ENCODE measurements at regions not wholly inside any gene's neighbourhood (a gene's known extent, or its start where the extent isn't known, plus 50 kb on each side); places are given as distances from the start of the nearest gene placed in this dataset.

- H3K36me3 Mint-ChIP-seq (ENCODE audit: low read depth), result no peaks in the 10 kb centered on the region
- DNase-seq, result no peak
- no peaks in the 10 kb centered on the region for H3K4me1 Mint-ChIP-seq
- no peak overlapping the region for H3K27ac Mint-ChIP-seq
- peaks cover 5% of the 10 kb centered on the region for H3K27me3 Mint-ChIP-seq (ENCODE audit: low read depth, poor library complexity)
- TF ChIP-seq CTCF (IDR thresholded peaks at IDR 0.05), result no peak
- H3K9me3 Mint-ChIP-seq, result peaks cover 13% of the 10 kb centered on the region
- no peak overlapping the region for H3K4me3 Mint-ChIP-seq
These were observed 318.3 kb upstream of the SALL3 start for GRCh38 chr18:78661316-78661715.

GRCh38 chr18:78662879-78663278, 316.7 kb upstream of the SALL3 start:
- DNase-seq, result no peak
- no peak overlapping the region for H3K27ac Mint-ChIP-seq

GRCh38 chr18:78664048-78664447, 315.6 kb upstream of the SALL3 start:
- H3K36me3 Mint-ChIP-seq (ENCODE audit: low read depth), result no peaks in the 10 kb centered on the region
- no peaks in the 10 kb centered on the region for H3K4me1 Mint-ChIP-seq

More at GRCh38 chr18:78662879-78663278, 316.7 kb upstream of the SALL3 start:
- Mint-ChIP-seq H3K9me3 (no peaks in the 10 kb centered on the region), H3K4me1 (no peaks in the 10 kb centered on the region), H3K27me3 (ENCODE audit: low read depth, poor library complexity) (peaks cover 5% of the 10 kb centered on the region), H3K4me3 (no peak overlapping the region), H3K36me3 (ENCODE audit: low read depth) (no peaks in the 10 kb centered on the region)
- no peak for TF ChIP-seq CTCF (IDR thresholded peaks at IDR 0.05)

GRCh38 chr18:78664848-78665247, 314.8 kb upstream of the SALL3 start:
- no peak for TF ChIP-seq CTCF (IDR thresholded peaks at IDR 0.05)
- no peak for DNase-seq
- Mint-ChIP-seq H3K36me3 (ENCODE audit: low read depth) (no peaks in the 10 kb centered on the region), H3K9me3 (no peaks in the 10 kb centered on the region), H3K27ac (no peak overlapping the region), H3K4me3 (no peak overlapping the region), H3K27me3 (ENCODE audit: low read depth, poor library complexity) (peaks cover 5% of the 10 kb centered on the region), H3K4me1 (peaks cover 4% of the 10 kb centered on the region)

More at GRCh38 chr18:78664048-78664447, 315.6 kb upstream of the SALL3 start:
- peaks cover 5% of the 10 kb centered on the region for H3K27me3 Mint-ChIP-seq (ENCODE audit: low read depth, poor library complexity)
- no peaks in the 10 kb centered on the region for H3K9me3 Mint-ChIP-seq
- no peak for TF ChIP-seq CTCF (IDR thresholded peaks at IDR 0.05)
- H3K4me3 Mint-ChIP-seq, result no peak overlapping the region
- no peak for DNase-seq
- no peak overlapping the region for H3K27ac Mint-ChIP-seq

- Mint-ChIP-seq H3K4me1 (peaks cover 12% of the 10 kb centered on the region), H3K9me3 (no peaks in the 10 kb centered on the region), H3K27ac (no peak overlapping the region), H3K4me3 (no peak overlapping the region), H3K36me3 (ENCODE audit: low read depth) (no peaks in the 10 kb centered on the region), H3K27me3 (ENCODE audit: low read depth, poor library complexity) (peaks cover 3% of the 10 kb centered on the region)
- no peak for TF ChIP-seq CTCF (IDR thresholded peaks at IDR 0.05)
- no peak for DNase-seq
These were observed 314.0 kb upstream of the SALL3 start for GRCh38 chr18:78665644-78666043.

GRCh38 chr18:78666666-78667335, 312.8 kb upstream of the SALL3 start:
- H3K4me1 Mint-ChIP-seq, result peaks cover 23% of the 10 kb centered on the region
- no peak overlapping the region for H3K27ac Mint-ChIP-seq
- H3K36me3 Mint-ChIP-seq (ENCODE audit: low read depth), result no peaks in the 10 kb centered on the region
- no peak for DNase-seq
- no peak overlapping the region for H3K4me3 Mint-ChIP-seq
- no peak for TF ChIP-seq CTCF (IDR thresholded peaks at IDR 0.05)
- no peaks in the 10 kb centered on the region for H3K9me3 Mint-ChIP-seq
- H3K27me3 Mint-ChIP-seq (ENCODE audit: low read depth, poor library complexity), result peaks cover under 1% of the 10 kb centered on the region
